LNCAP (cell line): ENCODE measurements at regions not wholly inside any gene's neighbourhood (a gene's known extent, or its start where the extent isn't known, plus 50 kb on each side); places are given as distances from the start of the nearest gene placed in this dataset.

ENCODE experiments used
- CTCF ChIP-seq: fragments of 450-650 bp; IDR thresholded peaks from 2 replicates; pipeline ENCODE4 v1.5.1; 2017; ENCODE audit warnings: mild to moderate bottlenecking

GRCh38 chr7:57305192-57305748 lies 144.7 kb upstream of the ZNF716 start:
- TF ChIP-seq CTCF = peak; percentile 27; the same call in 1 of the 2 replicates

DNA sequence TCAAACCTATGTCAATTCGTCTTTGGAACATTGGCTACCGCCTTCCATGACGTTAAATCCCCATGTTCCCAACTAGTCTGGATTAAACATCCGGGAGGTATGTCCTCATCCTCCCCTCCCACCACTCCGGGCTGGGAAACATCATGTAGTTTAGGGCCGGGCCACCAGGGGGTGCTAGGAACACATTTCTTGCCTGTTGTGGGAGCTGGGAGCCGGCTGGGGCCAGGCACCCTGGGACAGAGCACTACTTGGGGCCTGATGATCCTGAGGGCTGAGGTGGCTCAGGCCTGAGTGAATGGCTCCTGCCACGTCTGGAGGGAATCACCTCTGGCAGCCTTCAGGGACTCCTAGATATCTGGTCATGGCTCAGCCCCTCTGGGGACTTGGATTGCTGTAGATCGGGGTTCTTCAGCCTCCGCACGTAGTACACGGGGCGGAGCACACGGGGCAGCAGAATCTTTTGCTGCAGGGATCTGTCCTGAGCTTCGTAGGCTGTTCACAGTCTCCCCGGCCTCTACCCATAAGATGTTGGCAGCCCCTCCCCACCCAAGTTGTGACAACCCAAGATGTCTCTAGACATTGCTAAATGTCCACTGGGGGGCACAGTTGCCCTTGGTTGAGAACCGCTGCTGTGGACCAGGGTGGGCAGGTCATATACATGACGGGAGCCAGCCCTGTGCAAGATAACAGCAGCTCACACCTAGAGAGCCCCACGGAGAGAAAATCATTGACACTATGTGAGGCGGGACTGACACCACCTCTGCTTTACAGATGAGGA lies 141.2 kb upstream of the ZNF716 start:
- TF ChIP-seq CTCF = no peak

DNA sequence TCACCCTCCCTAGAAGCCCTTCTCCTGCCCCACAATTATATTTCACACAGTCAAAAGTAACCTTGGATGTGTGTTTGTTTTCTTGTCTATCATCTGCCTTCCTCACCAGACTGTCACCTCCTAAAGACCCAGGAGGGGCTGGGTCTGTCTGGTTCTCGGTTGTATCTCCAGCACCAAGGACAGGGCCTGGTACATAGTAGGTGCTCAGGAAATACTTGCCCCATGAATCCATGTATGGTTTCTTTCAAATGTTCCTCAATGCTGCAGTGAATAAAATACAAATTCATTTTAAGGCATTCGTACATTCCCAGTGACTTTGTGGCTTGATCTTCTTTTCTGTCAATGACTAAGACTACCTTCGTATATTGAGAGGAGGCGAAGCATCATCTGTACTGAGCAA lies 122.9 kb upstream of the ZNF716 start:
- no peak for TF ChIP-seq CTCF

DNA sequence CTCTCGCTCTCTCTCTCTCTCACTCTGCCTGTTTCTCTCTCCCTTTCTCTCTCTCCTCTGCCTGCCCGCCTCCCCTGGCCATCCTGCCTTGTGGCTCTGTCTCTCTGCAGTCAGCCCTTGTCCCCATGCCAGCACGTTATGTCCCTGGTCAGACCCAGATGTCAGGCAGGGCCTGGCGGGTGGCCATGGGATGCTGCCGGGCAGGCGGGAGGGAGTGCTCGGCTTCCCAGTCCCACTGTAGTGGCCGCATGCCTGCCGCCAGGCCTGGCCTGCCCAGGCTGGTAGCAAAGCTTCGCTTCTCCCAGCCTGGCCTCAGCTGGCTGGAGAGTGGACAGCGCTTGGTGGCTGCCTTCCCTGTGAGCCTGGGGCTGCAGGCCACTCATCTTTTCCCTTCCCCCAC lies 121.5 kb upstream of the ZNF716 start:
- no peak for TF ChIP-seq CTCF

- no peak for TF ChIP-seq CTCF
Measured at GRCh38 chr7:57328963-57329362, 121.0 kb upstream of the ZNF716 start.

- TF ChIP-seq CTCF = no peak
Measured at GRCh38 chr7:57339198-57339944, 110.6 kb upstream of the ZNF716 start.

DNA sequence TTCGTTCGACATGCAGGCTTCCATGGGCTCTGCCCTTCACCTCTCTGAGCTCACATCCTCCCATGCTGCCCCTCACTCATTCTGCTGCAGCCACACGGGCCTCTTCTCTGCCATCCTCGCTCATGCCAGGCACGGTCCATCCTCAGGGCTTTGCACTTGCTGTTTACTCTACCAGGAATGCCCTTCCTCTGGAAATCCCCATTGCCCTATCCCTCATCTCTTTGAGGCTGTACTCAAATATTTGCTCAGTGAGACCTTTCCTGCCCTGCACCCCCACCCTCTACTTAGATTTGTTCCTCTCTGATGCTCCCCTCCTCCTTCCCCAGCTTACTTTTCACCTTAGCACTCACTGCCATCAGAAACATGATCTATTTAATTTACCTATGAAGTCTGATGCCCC lies 107.0 kb upstream of the ZNF716 start:
- TF ChIP-seq CTCF = no peak
